ENCODE measurements at regions not wholly inside any gene's neighbourhood (a gene's known extent, or its start where the extent isn't known, plus 50 kb on each side); places are given as distances from the start of the nearest gene placed in this dataset.

DNA sequence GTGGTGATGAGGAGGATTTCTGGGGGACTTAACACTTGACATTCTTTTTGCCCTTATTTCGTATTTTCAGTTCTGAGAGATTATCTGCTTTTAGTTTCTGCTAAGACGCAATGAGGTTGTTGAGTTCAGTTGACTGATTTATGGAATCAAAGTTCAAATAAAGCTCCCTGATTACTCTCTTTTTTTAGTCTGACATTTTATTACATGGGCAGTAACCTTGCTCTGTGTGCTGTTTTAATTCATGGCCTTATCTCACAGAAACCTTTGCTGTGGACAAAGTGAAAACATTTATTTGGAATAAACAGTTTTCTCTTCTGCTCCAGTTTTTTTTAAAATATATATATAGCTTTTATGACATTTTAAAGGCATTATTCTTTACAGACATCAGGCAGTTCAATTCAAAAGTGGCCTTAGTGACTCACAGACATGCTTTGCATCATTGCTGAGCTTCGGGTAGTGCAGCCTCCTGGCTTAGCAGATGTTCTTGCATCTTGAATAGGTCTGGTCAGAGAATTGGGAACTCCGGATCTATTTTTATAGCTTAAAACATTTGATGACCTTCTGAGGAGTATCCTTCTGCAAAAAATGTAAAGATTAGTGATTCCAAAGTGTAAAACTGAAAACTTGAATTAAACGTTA is 162.9 kb downstream of the FAM170A start:
- H3K4me3 ChIP-seq (replicated peaks in 1 of 2; ENCODE audit: low read depth in 2 of 2, low read length in 2 of 2) = no peak overlapping the region
- no peak for DNase-seq (ENCODE audit: low read depth in 2 of 2)
- TF ChIP-seq CTCF (IDR thresholded peaks at IDR 0.05; ENCODE audit: low read depth, low read length) = no peak

GRCh38 chr5:119795768-119796167 is 166.4 kb downstream of the FAM170A start:
- H3K4me3 ChIP-seq (replicated peaks in 1 of 2; ENCODE audit: low read depth in 2 of 2, low read length in 2 of 2) = no peak overlapping the region
- no peak for TF ChIP-seq CTCF (IDR thresholded peaks at IDR 0.05; ENCODE audit: low read depth, low read length)

GRCh38 chr5:119801570-119801969 is 172.2 kb downstream of the FAM170A start:
- TF ChIP-seq CTCF (IDR thresholded peaks at IDR 0.05; ENCODE audit: low read depth, low read length) = no peak
- DNase-seq (ENCODE audit: low read depth in 2 of 2) = no peak
- H3K4me3 ChIP-seq (replicated peaks in 1 of 2; ENCODE audit: low read depth in 2 of 2, low read length in 2 of 2) = no peak overlapping the region

More at GRCh38 chr5:119795768-119796167, 166.4 kb downstream of the FAM170A start:
- peak in 1 of 2 donors; percentile 3 for DNase-seq (ENCODE audit: low read depth in 2 of 2)

GRCh38 chr5:119808024-119808423 is 178.7 kb downstream of the FAM170A start:
- TF ChIP-seq CTCF (IDR thresholded peaks at IDR 0.05; ENCODE audit: low read depth, low read length) = no peak
- no peak for DNase-seq (ENCODE audit: low read depth in 2 of 2)

DNA sequence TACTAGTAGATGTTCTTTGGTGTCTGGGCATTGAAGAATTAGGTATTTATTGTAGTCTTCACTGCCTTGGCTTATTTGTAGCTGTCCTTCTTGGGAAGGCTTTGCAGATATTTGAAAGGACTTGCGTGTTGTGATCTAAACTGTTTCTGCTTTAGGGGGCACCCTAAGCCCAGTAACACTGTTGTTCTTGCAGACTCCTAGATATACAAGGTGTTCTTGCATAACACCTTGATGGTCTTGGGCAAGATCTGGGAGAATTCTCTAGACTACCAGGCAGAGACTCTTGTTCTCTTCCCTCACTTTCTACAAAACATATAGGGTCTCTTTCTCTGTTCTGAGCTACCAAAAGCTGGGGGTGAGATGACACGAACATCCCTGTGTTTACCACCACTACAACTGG is 179.1 kb downstream of the FAM170A start:
- no peak overlapping the region for H3K4me3 ChIP-seq (replicated peaks in 1 of 2; ENCODE audit: low read depth in 2 of 2, low read length in 2 of 2)
- no peak for DNase-seq (ENCODE audit: low read depth in 2 of 2)
- TF ChIP-seq CTCF (IDR thresholded peaks at IDR 0.05; ENCODE audit: low read depth, low read length) = no peak

More at GRCh38 chr5:119808024-119808423, 178.7 kb downstream of the FAM170A start:
- no peak overlapping the region for H3K4me3 ChIP-seq (replicated peaks in 1 of 2; ENCODE audit: low read depth in 2 of 2, low read length in 2 of 2)

GRCh38 chr5:119810217-119810616 is 180.9 kb downstream of the FAM170A start:
- TF ChIP-seq CTCF (IDR thresholded peaks at IDR 0.05; ENCODE audit: low read depth, low read length) = no peak
- DNase-seq (ENCODE audit: low read depth in 2 of 2) = no peak
- H3K4me3 ChIP-seq (replicated peaks in 1 of 2; ENCODE audit: low read depth in 2 of 2, low read length in 2 of 2) = no peak overlapping the region

DNA sequence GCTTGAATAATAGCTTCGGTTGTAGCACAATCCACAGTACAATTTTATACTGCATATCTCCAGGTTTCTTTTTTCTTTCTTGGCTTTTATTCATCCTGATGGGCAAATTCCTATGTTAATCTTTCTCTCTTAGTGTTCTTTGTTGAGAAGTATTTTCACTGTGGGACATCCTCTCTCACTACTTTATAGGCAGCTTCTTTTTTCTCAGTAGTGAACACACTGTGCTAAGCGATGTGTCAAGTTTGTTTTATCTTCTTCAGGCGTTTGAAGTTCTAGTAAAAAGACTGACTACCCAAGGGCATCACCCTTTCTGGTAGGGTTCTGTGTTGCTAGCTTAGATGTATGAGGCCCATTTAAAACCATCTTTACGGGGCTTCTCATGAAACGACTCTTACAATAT is 182.1 kb downstream of the FAM170A start:
- no peak for TF ChIP-seq CTCF (IDR thresholded peaks at IDR 0.05; ENCODE audit: low read depth, low read length)
- H3K4me3 ChIP-seq (replicated peaks in 1 of 2; ENCODE audit: low read depth in 2 of 2, low read length in 2 of 2) = no peak overlapping the region
- DNase-seq (ENCODE audit: low read depth in 2 of 2) = no peak

All from cardiac fibroblast (primary cell).